HT1080 (cell line): ENCODE measurements at regions not wholly inside any gene's neighbourhood (a gene's known extent, or its start where the extent isn't known, plus 50 kb on each side); places are given as distances from the start of the nearest gene placed in this dataset.
A peak's percentile ranks its signal among the peaks of the same experiment; 100 is the strongest.

Experiments
- DNase-seq: peaks from one replicate; pipeline ENCODE4 v3.0.0-alpha.2; 2015; ENCODE audit warnings: low read depth

DNA sequence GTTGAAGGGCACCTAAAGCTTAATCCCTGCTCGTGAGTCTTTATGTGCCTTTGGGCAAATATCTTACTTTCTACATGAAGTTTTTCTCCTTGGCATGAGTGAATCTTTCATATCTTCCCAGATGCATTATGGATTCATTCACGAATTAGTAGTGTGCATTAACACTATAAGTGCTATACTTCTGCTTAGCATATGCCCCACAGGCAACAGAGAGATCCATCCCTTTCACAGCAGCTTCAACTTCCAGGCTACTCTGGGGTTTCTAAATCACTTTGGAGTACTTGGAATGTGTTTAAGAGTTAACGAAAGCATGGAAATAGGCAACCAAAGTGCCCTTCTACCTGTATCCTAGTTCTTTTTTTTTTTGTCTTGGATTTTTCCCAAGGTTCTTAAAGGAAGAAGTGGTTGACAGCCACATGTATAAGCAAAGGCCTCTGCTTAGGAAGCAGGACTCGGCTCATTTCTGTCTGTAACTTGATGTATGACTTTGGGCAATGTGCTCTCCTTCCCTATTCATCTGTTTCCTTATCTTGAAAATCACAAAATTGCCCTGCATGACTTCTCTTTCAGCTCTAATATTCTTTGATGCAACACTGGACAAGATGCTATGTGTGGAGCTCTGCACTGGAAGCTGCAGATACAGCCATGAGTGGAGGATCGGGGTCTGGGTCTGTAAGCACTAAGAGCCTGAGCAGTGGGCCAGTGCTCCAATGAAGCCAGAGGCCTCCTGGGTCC is 54.5 kb upstream of the ME3 start:
- no peak for DNase-seq

DNA sequence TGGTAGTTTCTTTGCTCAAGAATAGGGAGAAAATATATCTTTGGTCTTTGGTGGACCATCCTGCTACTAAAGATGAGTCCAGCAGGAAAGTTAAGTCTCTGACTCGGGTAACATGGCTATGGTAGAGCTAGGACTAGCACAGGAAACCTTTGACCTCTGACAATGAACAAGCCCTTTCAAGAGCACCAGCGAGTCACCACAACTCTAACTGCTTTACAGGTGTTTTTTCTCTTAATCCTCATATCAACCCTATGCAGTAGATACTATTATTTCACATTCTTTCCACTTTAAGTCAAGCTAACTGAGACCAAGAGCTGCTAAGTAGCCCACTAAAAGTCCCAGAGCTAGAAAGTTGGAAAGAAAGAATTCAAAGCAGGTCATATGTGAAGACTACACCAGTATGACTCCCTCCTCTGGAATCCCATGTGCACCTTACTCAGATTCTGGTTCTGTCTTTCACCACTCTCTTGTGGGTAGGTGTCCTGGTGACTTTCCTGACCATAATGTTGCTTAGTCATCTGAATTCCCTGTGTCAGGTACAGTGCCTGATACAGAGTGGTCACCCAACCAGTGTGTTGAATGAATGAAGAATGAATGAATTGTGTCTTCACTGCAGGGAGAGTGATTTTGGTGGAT is 53.8 kb upstream of the ME3 start:
- peak; percentile 95 for DNase-seq

DNA sequence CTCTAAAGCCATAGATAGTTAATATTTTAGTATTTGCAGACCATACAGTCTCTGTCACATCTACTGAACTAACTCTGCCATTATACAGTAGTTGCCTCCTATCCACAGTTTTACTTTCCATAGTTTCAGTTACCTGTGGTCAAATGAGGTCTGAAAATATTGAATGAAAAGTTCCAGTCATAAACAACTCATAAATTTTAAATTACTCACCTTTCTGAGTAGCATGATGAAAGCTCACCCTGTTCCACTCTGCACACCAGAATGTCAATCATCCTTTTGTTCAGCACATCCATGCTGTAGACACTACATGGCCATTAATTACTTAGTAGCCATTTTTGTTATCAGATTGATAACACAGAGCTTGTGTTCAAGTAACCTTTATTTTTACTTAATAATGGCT is 51.7 kb upstream of the ME3 start:
- DNase-seq = no peak

DNA sequence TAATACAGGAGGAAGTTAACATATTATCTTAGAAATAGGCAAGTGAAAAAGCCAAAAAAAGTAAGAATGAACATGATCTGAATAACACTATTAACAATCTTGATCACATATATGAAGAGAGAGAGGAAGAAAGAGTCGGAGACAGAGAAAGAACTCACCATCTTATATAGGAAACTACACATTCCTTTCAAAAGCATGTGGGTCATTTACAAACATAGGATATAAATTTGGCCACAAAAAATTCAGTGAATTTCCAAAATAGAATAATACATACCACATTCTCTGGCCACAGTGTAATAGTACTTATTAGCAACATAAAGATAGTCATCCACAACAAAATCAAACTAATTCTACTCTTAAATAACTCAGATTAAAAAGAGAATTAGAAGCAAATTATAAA is 50.9 kb upstream of the ME3 start:
- DNase-seq = no peak

DNA sequence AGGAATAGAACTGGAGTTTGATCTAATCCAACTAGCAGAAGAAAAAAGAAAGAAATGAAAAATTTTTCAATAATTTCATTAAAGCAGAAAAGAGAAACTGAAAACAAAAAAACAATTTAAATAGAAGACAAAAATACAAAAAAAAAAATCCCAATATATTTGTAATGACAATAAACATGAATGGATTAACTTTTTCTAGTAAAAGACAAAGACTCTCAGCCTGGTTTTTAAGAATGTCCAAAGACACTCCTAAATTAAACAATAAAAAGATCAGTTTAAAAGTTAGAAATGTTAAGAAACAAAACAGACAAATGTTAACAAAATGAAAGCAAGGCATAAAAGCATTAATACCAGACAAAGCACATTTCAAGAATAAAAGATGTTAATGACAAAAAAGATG is 50.3 kb upstream of the ME3 start:
- no peak for DNase-seq
